Keratinocyte (primary cell): ENCODE measurements at regions not wholly inside any gene's neighbourhood (a gene's known extent, or its start where the extent isn't known, plus 50 kb on each side); places are given as distances from the start of the nearest gene placed in this dataset.

Experiments
- DNase-seq: peaks from one replicate; pipeline ENCODE4 v3.0.0-alpha.2; 2011; ENCODE audit warnings: low read depth, missing footprints, low spot score
- FAIRE-seq: peaks from 2 replicates; lab custom pipeline; 2011; peaks lifted over from hg19 to GRCh38; lab: Jason Lieb, UNC
- H2AFZ ChIP-seq: 2 replicates; pipeline ENCODE4 v1.6.0; 2012; ENCODE audit warnings: low read length, control low read depth, inconsistent platforms; ENCODE audit not compliant: control insufficient read depth
- H3K27ac ChIP-seq: 2 replicates; pipeline ENCODE4 v1.5.1; 2011; ENCODE audit warnings: low read length; ENCODE audit not compliant: control insufficient read depth, insufficient read depth
- H3K27me3 ChIP-seq: 3 replicates; pipeline ENCODE4 v1.6.0; 2011; ENCODE audit warnings: low read length; ENCODE audit not compliant: control insufficient read depth, insufficient read depth; ENCODE audit errors: extremely low read depth
- H3K36me3 ChIP-seq, 2 experiments: 2 replicates in 1 of 2; 3 replicates in 1 of 2; pipeline ENCODE4 v1.5.1; 2011; ENCODE audit warnings: low read length in 2 of 2, mild to moderate bottlenecking in 1 of 2; ENCODE audit not compliant: control insufficient read depth in 2 of 2, insufficient read depth in 2 of 2; ENCODE audit errors: extremely low read depth in 1 of 2
- H3K4me1 ChIP-seq: 3 replicates; pipeline ENCODE4 v1.5.1; 2011; ENCODE audit warnings: low read length; ENCODE audit not compliant: control insufficient read depth, insufficient read depth; ENCODE audit errors: extremely low read depth
- H3K4me2 ChIP-seq: 3 replicates; pipeline ENCODE4 v1.6.0; 2011; ENCODE audit warnings: low read depth, low read length; ENCODE audit not compliant: control insufficient read depth, insufficient read depth; ENCODE audit errors: extremely low read depth
- H3K4me3 ChIP-seq, 3 experiments: fragments of 200-600 bp in 1 of 3; sonication (generic) in 1 of 3; 2 replicates in 2 of 3; 3 replicates in 1 of 3; pipeline ENCODE4 v1.5.1; 2011 to 2016; ENCODE audit warnings: low read length in 3 of 3, mild to moderate bottlenecking in 3 of 3, control low read depth in 2 of 3, inconsistent platforms in 1 of 3, low read depth in 1 of 3, mixed read lengths in 1 of 3, mixed run types in 1 of 3, moderate library complexity in 1 of 3; ENCODE audit not compliant: control insufficient read depth in 2 of 3, insufficient read depth in 2 of 3; ENCODE audit errors: extremely low read depth in 1 of 3
- H3K79me2 ChIP-seq: 2 replicates; pipeline ENCODE4 v1.6.0; 2012; ENCODE audit warnings: low read length; ENCODE audit not compliant: control insufficient read depth, insufficient read depth
- H3K9ac ChIP-seq: 3 replicates; pipeline ENCODE4 v1.6.0; 2011; ENCODE audit warnings: low read length; ENCODE audit not compliant: control insufficient read depth, insufficient read depth; ENCODE audit errors: extremely low read depth
- H3K9me1 ChIP-seq: 3 replicates; pipeline ENCODE4 v1.6.0; 2011; ENCODE audit warnings: low read length; ENCODE audit not compliant: control insufficient read depth, insufficient read depth; ENCODE audit errors: extremely low read depth
- H3K9me3 ChIP-seq: 2 replicates; pipeline ENCODE4 v1.5.1; 2012; ENCODE audit warnings: low read depth, low read length; ENCODE audit not compliant: control insufficient read depth
- H4K20me1 ChIP-seq: 3 replicates; pipeline ENCODE4 v1.6.0; 2011; ENCODE audit warnings: low read length; ENCODE audit not compliant: control insufficient read depth, insufficient read depth; ENCODE audit errors: extremely low read depth
- CTCF ChIP-seq, 3 experiments: IDR thresholded peaks in 1 of 3; conservative IDR thresholded peaks in 1 of 3; optimal IDR thresholded peaks in 1 of 3; 2 replicates in 2 of 3; 3 replicates in 1 of 3; pipeline versions ENCODE3 to v1.5.1; 2011; ENCODE audit warnings: low read length in 3 of 3, mild to moderate bottlenecking in 3 of 3, moderate library complexity in 2 of 3, control low read depth in 1 of 3, inconsistent platforms in 1 of 3; ENCODE audit not compliant: insufficient read depth in 2 of 3; ENCODE audit errors: extremely low read depth in 1 of 3
- EZH2 ChIP-seq: IDR thresholded peaks from one replicate; pipeline ENCODE4 v1.6.1; 2012; ENCODE audit warnings: inconsistent platforms, mild to moderate bottlenecking, low read length, moderate library complexity
- dilution Hi-C: fragments of 300-500 bp; cut with MboI; formaldehyde crosslinking; loops from one replicate; pipeline ENCODE4 v1.7.0; 2020; ENCODE audit warnings: low sequenced_read_pairs; ENCODE audit not compliant: extremely low pct_ligation_motif_present

DNA sequence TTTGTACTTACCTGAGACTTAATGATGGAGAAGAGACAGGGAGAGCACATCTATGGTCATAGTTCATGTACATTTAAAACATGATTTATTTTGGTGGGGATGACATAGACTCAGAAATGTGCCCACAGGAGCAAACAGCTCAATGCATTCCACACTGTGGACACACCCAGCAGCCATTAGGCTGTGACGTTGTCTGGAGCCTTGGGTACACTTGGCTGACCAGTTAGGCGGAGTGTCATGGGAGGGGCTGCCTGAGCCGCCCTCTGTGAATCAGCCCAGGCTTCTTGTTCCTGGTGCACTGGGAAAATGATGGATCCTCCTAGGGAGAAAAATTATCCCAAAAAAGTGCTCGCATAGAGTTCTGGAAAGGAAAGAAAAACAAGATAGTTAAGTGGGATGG lies 231.0 kb upstream of the GMDS start:
- FAIRE-seq (no peak), DNase-seq (peak; percentile 42)
- Histone ChIP-seq H3K79me2 (no peaks in the 10 kb centered on the region), H3K9ac (no peak overlapping the region), H3K27ac (no peak overlapping the region), H3K4me3 (no peak overlapping the region), H3K4me2 (peak overlapping the region; percentile 29), H4K20me1 (no peaks in the 10 kb centered on the region), H3K36me3 (no peaks in the 10 kb centered on the region), H3K9me3 (no peaks in the 10 kb centered on the region), H3K4me1 (peaks cover 7% of the 10 kb centered on the region), H2AFZ (no peak overlapping the region), H3K9me1 (no peaks in the 10 kb centered on the region), H3K27me3 (no peaks in the 10 kb centered on the region)
- TF ChIP-seq EZH2, result no peak
- dilution Hi-C loops, result no loop called here

- no peak overlapping the region for H3K4me3 ChIP-seq
- no peak for DNase-seq
- no peak overlapping the region for H3K9ac ChIP-seq
- no peaks in the 10 kb centered on the region for H4K20me1 ChIP-seq
- H3K9me3 ChIP-seq, result no peaks in the 10 kb centered on the region
- no peak for FAIRE-seq
- dilution Hi-C loops, result no loop called here
- H3K27me3 ChIP-seq, result peaks cover 5% of the 10 kb centered on the region
- H3K79me2 ChIP-seq, result no peaks in the 10 kb centered on the region
- no peak overlapping the region for H3K4me2 ChIP-seq
- no peaks in the 10 kb centered on the region for H3K36me3 ChIP-seq
- no peak overlapping the region for H3K27ac ChIP-seq
- no peak overlapping the region for H2AFZ ChIP-seq
- no peaks in the 10 kb centered on the region for H3K9me1 ChIP-seq
- H3K4me1 ChIP-seq, result peaks cover 4% of the 10 kb centered on the region
- TF ChIP-seq CTCF (optimal IDR thresholded peaks at IDR 0.05 in 1 of 3, IDR thresholded peaks at IDR 0.05 in 1 of 3, conservative IDR thresholded peaks at IDR 0.05 in 1 of 3; ENCODE audit: extremely low read depth in 1 of 3, insufficient read depth in 2 of 3, low read length in 3 of 3) (no peak), EZH2 (no peak)
These were observed 226.1 kb upstream of the GMDS start for GRCh38 chr6:2471472-2471871.

- dilution Hi-C loops, result no loop called here
- no peaks in the 10 kb centered on the region for H3K79me2 ChIP-seq
- no peak overlapping the region for H3K4me3 ChIP-seq
- no peaks in the 10 kb centered on the region for H4K20me1 ChIP-seq
- peaks cover 5% of the 10 kb centered on the region for H3K27me3 ChIP-seq
- H3K9me3 ChIP-seq, result no peaks in the 10 kb centered on the region
- no peaks in the 10 kb centered on the region for H3K36me3 ChIP-seq
- FAIRE-seq, result no peak
- no peak overlapping the region for H3K9ac ChIP-seq
- H3K4me1 ChIP-seq, result no peaks in the 10 kb centered on the region
- H3K27ac ChIP-seq, result no peak overlapping the region
- no peak for TF ChIP-seq CTCF (optimal IDR thresholded peaks at IDR 0.05 in 1 of 3, IDR thresholded peaks at IDR 0.05 in 1 of 3, conservative IDR thresholded peaks at IDR 0.05 in 1 of 3; ENCODE audit: extremely low read depth in 1 of 3, insufficient read depth in 2 of 3, low read length in 3 of 3)
- no peak for TF ChIP-seq EZH2
- H3K4me2 ChIP-seq, result no peak overlapping the region
- no peak for DNase-seq
- no peaks in the 10 kb centered on the region for H3K9me1 ChIP-seq
- no peak overlapping the region for H2AFZ ChIP-seq
These were observed 224.0 kb upstream of the GMDS start for GRCh38 chr6:2469428-2469827.
